Mesodermal cell (in vitro differentiated cells): ENCODE measurements at regions not wholly inside any gene's neighbourhood (a gene's known extent, or its start where the extent isn't known, plus 50 kb on each side); places are given as distances from the start of the nearest gene placed in this dataset.

Experiments
- H3K27ac ChIP-seq: 2 replicates; pipeline ENCODE4 v1.7.0; 2013; ENCODE audit warnings: mild to moderate bottlenecking, low read depth, low read length, moderate library complexity; ENCODE audit not compliant: severe bottlenecking
- H3K36me3 ChIP-seq: 2 replicates; pipeline ENCODE4 v1.7.1; 2013; ENCODE audit warnings: mild to moderate bottlenecking, low read length, moderate library complexity; ENCODE audit not compliant: control insufficient read depth, insufficient read depth
- H3K4me1 ChIP-seq: one replicate; pipeline ENCODE4 v1.7.1; 2013; ENCODE audit warnings: mild to moderate bottlenecking, low read length; ENCODE audit not compliant: insufficient read depth, control insufficient read depth, poor library complexity, severe bottlenecking
- H3K4me3 ChIP-seq: 2 replicates; pipeline ENCODE4 v1.7.0; 2013; ENCODE audit warnings: low read length, control low read depth, mild to moderate bottlenecking; ENCODE audit not compliant: insufficient read depth, poor library complexity, severe bottlenecking; ENCODE audit errors: extremely low read depth
- H3K9me3 ChIP-seq: 2 replicates; pipeline ENCODE4 v1.7.1; 2013; ENCODE audit warnings: mild to moderate bottlenecking, low read length, moderate library complexity; ENCODE audit not compliant: control insufficient read depth
- WGBS, 2 experiments: methylation state at CpG; one replicate each; pipeline ENCODE4 v1.1.5; 2013; ENCODE audit warnings: missing lambda C conversion rate in 2 of 2; ENCODE audit not compliant: insufficient coverage in 2 of 2; 5-methylcytosine and 5-hydroxymethylcytosine counted together

DNA sequence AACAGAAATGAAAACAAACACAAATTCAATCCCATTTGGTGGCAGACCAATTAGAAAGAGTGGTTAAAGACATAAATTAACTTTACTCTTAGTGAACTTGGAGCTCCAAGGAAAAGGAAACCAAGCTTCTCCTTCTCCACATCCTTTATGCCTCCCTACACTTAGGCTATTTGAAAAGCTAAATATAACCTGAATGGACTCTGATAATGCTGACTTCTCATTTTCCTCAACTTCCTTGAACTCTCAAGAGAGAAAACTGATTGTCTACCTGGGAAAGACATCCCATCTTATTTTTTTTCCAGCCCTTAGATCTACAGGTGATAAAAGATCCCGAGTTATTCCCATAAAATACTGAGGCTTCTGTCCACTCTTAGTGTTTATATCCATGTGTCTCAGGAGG, 178.4 kb upstream of the SPAG17 start:
- H3K9me3 ChIP-seq, result peaks cover 12% of the 10 kb centered on the region
- no peaks in the 10 kb centered on the region for H3K4me1 ChIP-seq
- no peak overlapping the region for H3K27ac ChIP-seq
- H3K36me3 ChIP-seq, result no peaks in the 10 kb centered on the region
- 100% methylated on average over 1 of the region's 1 CpG; no CpG with 5 or more reads in 1 of the 2 experiments for WGBS, 2 experiments
- no peak overlapping the region for H3K4me3 ChIP-seq

DNA sequence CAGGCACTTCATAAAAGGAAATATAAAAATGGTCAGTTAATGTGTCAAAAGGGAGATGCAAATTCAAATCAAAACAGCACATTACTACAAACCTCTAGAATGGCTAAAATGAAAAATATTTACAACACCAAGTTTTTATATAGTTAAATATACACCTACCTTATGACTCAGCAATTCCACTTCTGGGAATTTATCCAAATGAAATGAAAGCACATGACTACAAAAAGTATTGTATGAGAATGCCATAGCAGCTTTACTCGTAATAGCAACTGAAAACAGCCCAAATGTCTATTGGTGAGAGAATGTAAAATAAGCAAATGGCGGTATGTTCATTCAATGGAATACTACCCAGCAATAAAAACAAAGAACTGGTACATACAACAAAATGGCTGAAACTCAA, 175.8 kb upstream of the SPAG17 start:
- WGBS, 2 experiments, result 100% methylated on average over 1 of the region's 2 CpGs; no CpG with 5 or more reads in 1 of the 2 experiments
- Histone ChIP-seq H3K4me3 (no peak overlapping the region), H3K27ac (no peak overlapping the region), H3K9me3 (peaks cover 12% of the 10 kb centered on the region), H3K4me1 (no peaks in the 10 kb centered on the region), H3K36me3 (no peaks in the 10 kb centered on the region)

DNA sequence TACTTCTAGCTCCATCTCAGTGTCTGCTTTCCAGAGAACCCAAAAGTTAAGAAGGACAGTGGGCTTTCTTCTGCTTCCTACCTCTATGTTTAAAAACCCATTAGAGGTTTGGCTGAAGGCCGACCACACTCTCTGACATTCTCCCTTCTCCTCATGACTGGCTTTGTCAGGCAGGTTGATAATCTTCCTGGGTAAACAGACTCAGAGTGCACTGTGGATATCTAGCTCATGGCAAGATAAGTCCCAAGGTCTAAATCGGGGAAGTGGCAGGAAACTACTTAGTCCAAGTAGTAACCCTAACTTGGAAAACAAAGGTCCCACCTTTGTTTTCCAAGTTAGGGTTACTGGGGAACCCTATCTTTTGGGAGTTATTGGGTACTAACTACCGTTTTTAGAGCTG, 161.9 kb upstream of the SPAG17 start:
- Histone ChIP-seq H3K4me1 (no peaks in the 10 kb centered on the region), H3K27ac (no peak overlapping the region), H3K9me3 (no peaks in the 10 kb centered on the region), H3K4me3 (no peak overlapping the region), H3K36me3 (no peaks in the 10 kb centered on the region)
- WGBS, 2 experiments, result 20 to 29% methylated on average over 1 of the region's 3 CpGs

DNA sequence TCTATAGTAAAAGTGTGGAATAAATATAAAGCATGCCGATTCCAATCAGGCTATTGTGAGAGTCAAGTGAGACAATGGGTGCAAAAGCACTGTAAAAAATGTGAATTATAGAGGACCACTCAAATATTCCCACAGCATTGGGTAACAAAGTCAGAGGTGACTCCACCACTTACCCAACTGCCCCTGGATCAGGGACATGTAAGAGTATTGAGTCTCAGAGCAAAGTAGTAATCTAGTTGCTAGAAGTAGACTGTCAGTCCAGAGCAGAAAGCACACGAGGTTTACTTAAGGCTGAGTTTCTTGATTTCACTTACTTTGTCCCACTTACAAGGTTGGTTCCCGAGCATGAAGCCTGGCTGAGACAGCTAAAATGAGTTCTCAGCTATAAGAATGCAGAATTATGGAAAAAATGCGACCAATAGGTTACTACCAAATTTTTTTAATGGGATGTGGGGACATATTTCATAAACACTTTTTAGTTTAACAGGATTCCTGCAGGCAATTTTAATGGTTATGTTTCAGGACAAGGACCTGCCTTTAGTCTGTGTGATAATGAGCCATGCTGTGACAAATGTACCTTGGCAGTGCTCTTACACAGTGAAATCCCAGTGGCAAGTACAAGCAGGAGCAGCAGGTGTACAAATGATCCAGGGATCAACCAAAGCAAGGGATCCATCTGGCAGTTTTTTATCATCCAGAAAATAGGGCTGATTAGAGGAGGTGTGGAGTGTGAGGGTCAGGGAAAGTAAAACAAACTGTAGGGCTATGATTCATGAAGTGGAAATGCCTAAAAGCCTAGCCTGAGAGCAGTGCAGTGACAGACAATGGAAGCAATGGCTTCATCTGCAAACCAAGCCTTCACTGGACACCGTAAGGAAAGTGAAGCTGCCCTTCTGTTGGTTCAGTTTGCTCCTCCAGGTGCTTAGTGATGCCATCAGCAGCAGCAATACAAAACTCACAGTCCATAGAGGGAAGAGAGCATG, 156.2 kb upstream of the SPAG17 start:
- Histone ChIP-seq H3K36me3 (no peaks in the 10 kb centered on the region), H3K9me3 (no peaks in the 10 kb centered on the region), H3K27ac (no peak overlapping the region), H3K4me1 (no peaks in the 10 kb centered on the region), H3K4me3 (no peak overlapping the region)
- WGBS, 2 experiments, result 86 to 88% methylated on average over 1 of the region's 5 CpGs

GRCh38 chr1:118339400-118340124, 154.5 kb upstream of the SPAG17 start:
- Histone ChIP-seq H3K9me3 (no peaks in the 10 kb centered on the region), H3K27ac (no peak overlapping the region), H3K4me3 (no peak overlapping the region), H3K4me1 (no peaks in the 10 kb centered on the region), H3K36me3 (no peaks in the 10 kb centered on the region)
- WGBS, 2 experiments, result 69 to 73% methylated on average over 4 of the region's 4 CpGs

DNA sequence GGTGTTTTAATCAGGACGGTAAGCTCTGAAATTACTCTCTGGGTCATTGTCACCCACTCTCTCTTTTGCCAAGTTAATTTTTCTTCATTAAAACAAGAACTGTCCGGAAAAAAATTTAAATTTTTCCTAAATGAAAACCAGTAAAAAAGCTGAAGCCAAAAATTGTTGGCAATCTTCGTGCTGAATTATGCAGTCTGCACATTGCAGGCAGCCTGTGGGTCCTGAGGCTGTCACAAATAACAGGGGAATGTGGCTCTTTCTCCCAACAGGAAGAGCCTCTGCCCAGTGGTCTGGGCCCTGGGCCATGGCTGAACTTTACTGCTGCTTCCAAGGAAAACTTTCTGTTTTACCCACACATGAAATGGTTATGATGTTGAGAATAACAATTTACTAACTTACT, 153.9 kb upstream of the SPAG17 start:
- 78 to 91% methylated on average over 3 of the region's 3 CpGs for WGBS, 2 experiments
- no peaks in the 10 kb centered on the region for H3K9me3 ChIP-seq
- H3K36me3 ChIP-seq, result no peaks in the 10 kb centered on the region
- no peak overlapping the region for H3K4me3 ChIP-seq
- H3K4me1 ChIP-seq, result no peaks in the 10 kb centered on the region
- H3K27ac ChIP-seq, result no peak overlapping the region

GRCh38 chr1:118337346-118337745, 152.3 kb upstream of the SPAG17 start:
- Histone ChIP-seq H3K27ac (no peak overlapping the region), H3K9me3 (no peaks in the 10 kb centered on the region), H3K4me3 (no peak overlapping the region), H3K36me3 (no peaks in the 10 kb centered on the region), H3K4me1 (no peaks in the 10 kb centered on the region)

DNA sequence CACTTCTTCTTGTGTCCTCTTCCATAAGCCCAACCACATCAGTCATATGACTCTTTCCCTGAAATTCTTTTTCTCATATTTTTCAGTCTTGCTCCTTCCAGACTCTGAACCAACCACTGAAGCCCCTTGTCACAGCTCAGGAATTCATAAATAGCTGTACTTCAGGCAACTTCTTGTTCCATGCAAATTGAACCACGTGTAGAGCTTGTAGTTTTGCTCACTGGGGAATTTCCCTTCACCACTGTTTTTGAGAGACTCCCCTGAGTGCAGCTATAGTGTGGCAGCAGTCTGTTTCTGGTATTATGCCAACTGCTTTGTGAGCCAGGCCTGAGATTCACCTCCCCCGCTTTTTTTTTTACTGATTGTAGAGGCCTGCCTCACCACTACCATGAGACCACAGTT, 150.3 kb upstream of the SPAG17 start:
- no peak overlapping the region for H3K4me3 ChIP-seq
- WGBS, 2 experiments, result 22% methylated on average over 1 of the region's 2 CpGs; no CpG with 5 or more reads in 1 of the 2 experiments
- H3K27ac ChIP-seq, result no peak overlapping the region
- H3K4me1 ChIP-seq, result no peaks in the 10 kb centered on the region
- no peaks in the 10 kb centered on the region for H3K9me3 ChIP-seq
- no peaks in the 10 kb centered on the region for H3K36me3 ChIP-seq

DNA sequence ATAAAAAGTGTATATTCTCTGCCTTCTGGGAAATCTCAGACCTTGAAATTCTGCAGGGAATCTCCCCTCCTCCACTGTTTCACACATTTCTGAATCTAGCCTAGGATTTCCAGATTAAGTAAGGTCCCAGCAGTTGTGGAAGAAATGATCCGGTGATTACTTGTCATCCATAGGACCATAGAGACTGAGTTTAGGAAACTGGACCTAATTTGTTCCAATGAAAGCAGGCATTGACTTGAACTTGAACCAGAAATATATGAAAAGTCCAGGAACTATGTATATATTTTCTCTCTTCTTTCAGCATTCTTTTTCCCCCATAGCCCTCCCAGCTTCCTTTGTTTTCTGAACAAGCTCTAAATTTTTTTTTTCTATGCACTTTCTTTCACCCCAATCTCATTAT, 149.5 kb upstream of the SPAG17 start:
- Histone ChIP-seq H3K9me3 (no peaks in the 10 kb centered on the region), H3K36me3 (no peaks in the 10 kb centered on the region), H3K4me3 (no peak overlapping the region), H3K4me1 (no peaks in the 10 kb centered on the region), H3K27ac (no peak overlapping the region)
- WGBS, 2 experiments, result 71% methylated on average over 1 of the region's 1 CpG; no CpG with 5 or more reads in 1 of the 2 experiments

DNA sequence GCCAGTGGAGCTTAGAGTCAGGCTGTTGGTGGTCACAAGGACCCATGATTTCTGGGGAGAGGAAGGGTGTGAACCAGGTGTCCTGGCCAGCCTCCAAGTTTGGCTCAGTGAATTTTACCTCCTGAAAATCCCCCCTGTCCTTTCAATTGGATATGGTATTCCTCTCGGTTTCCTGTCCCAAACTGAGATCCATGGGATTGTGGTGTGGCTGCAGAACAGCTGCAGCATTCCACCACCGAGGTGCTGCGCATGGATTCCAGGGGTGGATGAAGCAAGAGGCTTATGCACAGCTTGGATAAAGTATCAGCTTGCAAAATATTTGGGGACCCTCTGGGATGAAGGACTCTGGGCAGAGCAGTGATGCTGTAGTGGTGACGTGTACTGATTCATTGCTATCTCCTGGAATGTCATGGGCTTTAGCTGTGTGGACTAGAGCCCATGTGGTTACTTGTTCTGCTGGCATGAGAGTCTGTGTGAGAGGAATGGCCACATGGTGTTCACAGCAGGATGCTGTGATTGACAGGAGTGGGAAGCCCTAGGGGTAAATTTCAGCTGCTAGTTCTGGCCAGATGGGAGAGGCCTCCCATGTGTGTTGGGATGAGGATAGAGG, 148.7 kb upstream of the SPAG17 start:
- H3K4me3 ChIP-seq, result no peak overlapping the region
- no peaks in the 10 kb centered on the region for H3K4me1 ChIP-seq
- H3K9me3 ChIP-seq, result no peaks in the 10 kb centered on the region
- H3K27ac ChIP-seq, result no peak overlapping the region
- WGBS, 2 experiments, result 85 to 94% methylated on average over 4 of the region's 4 CpGs
- no peaks in the 10 kb centered on the region for H3K36me3 ChIP-seq
